ENCODE measurements at regions not wholly inside any gene's neighbourhood (a gene's known extent, or its start where the extent isn't known, plus 50 kb on each side); places are given as distances from the start of the nearest gene placed in this dataset.

GRCh38 chr2:154908327-154908726 is 209.8 kb downstream of the KCNJ3 start:
- TF ChIP-seq, protein P1, sequence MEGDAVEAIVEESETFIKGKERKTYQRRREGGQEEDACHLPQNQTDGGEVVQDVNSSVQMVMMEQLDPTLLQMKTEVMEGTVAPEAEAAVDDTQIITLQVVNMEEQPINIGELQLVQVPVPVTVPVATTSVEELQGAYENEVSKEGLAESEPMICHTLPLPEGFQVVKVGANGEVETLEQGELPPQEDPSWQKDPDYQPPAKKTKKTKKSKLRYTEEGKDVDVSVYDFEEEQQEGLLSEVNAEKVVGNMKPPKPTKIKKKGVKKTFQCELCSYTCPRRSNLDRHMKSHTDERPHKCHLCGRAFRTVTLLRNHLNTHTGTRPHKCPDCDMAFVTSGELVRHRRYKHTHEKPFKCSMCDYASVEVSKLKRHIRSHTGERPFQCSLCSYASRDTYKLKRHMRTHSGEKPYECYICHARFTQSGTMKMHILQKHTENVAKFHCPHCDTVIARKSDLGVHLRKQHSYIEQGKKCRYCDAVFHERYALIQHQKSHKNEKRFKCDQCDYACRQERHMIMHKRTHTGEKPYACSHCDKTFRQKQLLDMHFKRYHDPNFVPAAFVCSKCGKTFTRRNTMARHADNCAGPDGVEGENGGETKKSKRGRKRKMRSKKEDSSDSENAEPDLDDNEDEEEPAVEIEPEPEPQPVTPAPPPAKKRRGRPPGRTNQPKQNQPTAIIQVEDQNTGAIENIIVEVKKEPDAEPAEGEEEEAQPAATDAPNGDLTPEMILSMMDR (conservative IDR thresholded peaks at IDR 0.05; ENCODE audit: low read depth, low read length): no peak
- TF ChIP-seq BHLHE40 (IDR thresholded peaks at IDR 0.05; ENCODE audit: low read depth, low read length): no peak
- TF ChIP-seq POLR2A (IDR thresholded peaks at IDR 0.05; ENCODE audit: low read depth, low read length): no peak
- no peak for TF ChIP-seq RAD21 (IDR thresholded peaks at IDR 0.05; ENCODE audit: low read length)
- TF ChIP-seq RFX5 (IDR thresholded peaks at IDR 0.05; ENCODE audit: low read depth, low read length): no peak
- no peak for TF ChIP-seq SMC3 (IDR thresholded peaks at IDR 0.05; ENCODE audit: low read depth, low read length)
- no peak for TF ChIP-seq MXI1 (IDR thresholded peaks at IDR 0.05; ENCODE audit: borderline replicate concordance, low read depth, low read length)
- no peak for TF ChIP-seq USF2 (IDR thresholded peaks at IDR 0.05; ENCODE audit: low read depth, low read length)

Measured in IMR-90 (cell line).